AG08395 (cell line): ENCODE measurements at regions not wholly inside any gene's neighbourhood (a gene's known extent, or its start where the extent isn't known, plus 50 kb on each side); places are given as distances from the start of the nearest gene placed in this dataset.

ENCODE experiments used
- DNase-seq: peaks from one replicate; pipeline ENCODE4 v3.0.0; 2012; ENCODE audit warnings: mixed read lengths, low spot score

DNA sequence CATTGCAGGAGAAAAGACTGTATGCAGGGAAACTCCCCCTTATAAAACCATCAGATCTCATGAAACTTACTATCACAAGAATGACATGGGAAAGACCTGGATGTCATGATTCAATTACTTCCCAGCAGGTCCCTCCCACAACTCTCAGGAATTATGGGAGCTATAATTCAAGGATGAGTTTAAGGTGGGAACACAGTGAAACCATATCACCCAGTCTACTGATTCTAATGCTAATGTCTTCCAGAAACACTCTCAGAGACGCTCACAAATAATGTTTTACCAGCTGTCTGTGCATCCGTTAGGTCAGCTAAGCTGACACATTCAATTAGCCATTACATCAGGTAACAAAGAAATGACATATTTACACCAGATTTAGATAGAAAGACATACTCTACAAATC is 637.9 kb downstream of the NLGN4Y start:
- no peak for DNase-seq

DNA sequence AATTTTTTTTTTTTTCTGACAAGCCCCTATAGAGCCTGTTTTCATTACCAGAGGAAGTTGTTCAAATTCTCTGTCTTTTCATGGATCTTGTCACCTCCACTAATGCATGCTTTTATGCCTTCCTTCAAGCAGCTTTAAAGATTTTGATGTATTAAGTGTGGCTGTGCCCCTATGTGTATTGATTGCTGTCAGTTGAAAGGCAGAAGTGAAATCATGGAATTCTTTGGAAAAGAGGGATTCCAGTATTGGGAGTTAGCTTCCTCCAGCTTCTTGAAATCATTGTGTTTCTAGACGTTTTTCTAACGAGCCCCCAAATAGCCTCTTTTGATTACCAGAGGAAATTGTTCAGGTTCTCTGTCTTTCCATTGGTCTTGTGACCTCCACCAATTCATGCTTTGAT is 655.6 kb downstream of the NLGN4Y start:
- no peak for DNase-seq

DNA sequence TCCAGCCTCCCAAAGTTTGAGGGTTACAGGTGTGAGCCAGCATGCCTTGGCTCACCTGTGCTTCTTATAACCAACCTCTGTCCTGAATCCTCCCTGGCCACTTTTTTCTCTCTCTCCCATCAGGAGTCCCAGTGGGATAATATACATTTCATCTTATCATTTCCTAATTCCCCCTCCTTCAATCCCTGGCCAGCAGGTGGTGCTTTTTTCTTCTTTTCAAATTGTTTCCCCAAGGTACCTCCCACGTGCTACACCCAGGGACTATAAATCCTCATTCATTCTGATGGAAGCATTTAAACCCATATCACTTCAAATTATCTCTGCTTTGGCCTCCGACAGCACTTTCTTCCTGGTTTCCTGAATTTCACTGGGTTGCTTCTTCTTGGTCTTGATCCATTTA is 704.7 kb downstream of the NLGN4Y start:
- DNase-seq: no peak

DNA sequence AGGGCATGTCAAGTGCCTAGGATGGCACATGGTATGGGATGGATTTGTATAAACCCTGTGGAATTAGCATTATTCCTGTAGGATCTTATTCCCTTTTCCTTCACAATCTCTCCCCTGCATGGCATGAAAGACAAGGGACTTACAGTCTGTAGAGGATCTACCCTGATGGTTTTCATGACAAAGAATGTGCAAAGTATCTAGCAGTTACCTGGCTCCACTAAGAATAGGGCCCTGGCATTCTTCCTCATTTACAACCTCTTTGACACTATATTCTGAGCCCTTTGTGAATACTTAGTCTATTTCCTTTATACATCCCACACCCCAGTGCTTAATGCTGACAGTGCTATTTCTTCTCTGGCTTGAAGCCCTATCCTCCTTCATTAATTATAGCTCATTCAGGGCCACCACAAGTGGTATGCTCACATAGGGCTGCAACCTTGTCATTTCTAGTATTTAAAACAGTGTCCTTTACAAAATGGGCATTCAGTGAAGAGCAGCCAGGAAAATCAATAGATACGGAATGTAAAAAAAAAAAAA is 715.3 kb downstream of the NLGN4Y start:
- no peak for DNase-seq

DNA sequence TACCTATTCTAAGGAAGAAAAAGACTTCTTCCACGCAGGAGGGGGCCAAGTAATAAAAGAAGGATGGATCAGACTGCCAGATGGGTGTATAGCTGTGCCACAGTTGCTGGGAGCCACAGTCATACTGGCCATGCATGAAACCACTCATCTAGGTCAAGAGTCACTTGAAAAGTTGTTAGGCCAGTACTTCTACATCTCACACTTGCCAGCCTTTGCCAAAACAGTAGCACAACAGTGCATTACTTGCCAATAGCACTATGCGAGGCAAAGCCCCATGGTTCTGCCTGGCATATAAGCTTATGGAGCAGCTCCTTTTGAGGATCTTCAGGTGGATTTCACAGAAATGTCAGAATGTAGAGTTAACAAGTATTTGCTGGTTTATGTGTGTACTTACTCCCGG is 735.0 kb downstream of the NLGN4Y start:
- DNase-seq: no peak

DNA sequence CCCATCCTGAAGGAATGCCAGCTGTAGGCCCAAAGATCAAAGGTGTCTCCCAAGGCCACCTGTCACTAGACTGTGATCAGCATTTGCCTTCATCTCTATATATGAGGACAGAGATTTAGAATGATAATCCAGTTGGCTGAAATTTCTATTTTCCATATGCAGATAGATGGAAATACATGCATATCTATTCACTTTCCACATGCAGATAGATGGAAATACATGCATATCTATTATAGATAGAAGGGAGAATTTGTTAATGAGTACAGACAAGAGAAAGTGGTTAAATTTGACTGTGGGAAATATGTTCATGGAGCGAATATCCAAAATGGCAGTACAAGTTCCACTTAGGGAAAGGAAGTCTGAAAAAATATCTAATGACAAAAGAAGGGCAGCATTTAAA is 762.2 kb downstream of the NLGN4Y start:
- no peak for DNase-seq

DNA sequence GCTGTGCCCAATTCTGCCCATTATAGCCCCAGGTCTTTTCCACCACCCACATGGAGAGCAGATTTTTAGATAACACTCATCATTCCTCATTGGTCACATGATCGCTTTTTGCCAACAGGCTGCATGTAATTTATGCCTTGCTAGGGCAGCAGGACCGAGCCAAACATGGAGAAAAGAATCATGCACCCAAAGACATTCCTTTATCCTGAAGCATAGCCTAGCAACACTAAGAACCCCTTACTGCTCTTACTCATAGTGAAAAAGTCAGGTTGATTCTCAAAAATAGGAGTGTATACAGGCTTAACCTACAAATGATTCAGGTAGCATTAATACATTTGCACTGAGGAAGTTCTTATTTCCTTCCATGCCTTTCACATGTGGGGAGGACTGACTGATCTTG is 765.5 kb downstream of the NLGN4Y start:
- no peak for DNase-seq

DNA sequence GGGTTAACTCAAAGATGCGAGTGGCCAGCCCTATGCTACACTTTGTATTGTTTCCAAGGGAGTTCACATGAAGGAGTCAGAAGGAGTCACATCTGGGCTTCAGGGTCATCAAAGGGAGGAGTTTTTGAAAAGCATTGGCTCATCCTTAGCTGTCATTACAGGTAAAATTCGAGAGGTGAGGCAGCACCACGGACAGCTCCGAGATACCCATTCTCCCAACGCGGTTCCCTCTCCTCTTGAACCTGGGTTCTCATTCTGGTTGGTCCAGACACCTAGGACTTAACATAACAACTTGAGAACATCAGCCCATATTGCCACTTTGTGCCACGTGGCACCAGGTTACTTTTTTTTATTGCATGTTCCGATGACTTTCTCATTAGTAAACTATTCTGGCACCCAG is 768.6 kb downstream of the NLGN4Y start:
- DNase-seq: no peak

DNA sequence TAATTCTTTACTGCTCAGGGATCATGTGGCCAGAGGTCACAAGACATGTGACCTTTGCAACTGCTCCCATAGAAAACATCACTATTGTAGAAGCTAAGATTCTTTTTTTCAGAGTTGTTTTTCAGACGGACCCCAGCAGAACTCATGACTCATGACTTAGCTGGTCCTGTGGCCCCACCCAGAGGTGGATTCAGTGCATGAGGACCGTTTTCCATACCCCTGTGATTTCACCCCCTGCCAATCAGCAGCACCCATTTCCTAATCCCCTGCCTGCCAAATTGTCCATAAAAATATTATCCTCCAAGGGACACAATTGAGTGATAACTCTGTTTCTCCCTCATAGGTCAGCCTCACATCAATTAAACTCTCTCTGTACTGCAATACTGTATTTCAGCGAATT is 777.5 kb downstream of the NLGN4Y start:
- no peak for DNase-seq

DNA sequence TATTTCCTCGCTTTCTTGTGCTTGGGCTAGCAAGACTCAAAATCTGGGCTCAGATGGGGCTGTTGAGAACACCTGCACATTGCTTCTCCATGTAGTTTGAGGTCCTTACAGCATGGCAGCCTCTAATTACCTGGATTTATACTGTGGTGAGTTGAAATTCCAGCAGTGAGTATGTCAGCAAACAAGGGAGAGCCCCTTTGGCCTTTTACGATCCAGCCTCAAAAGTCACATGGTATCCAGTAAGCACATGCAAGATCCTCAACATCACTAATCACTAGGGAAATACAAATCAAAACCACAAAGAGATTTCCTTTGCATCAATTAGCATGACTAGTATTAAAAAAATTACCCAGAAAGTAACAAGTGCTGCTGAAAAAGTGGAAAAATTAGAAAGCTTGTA is 787.8 kb downstream of the NLGN4Y start:
- no peak for DNase-seq

DNA sequence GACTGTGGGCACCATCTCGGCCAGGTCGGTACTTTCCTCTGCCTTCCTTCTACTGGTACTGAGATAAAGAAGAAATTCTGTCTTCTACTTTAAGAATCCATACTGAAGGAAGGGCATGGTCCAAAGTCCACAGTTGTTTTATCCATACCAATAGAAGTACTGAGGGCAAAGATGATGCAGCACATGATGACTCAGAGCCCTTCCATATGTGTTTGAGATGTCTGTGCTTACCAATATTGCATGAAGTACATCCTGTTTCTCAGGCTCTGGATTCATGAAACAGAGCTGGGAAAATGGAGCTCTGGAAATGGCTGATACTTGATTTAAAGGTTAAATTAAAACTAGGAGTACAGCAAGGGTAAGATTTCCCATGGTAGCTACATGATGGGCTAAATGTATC is 799.9 kb downstream of the NLGN4Y start:
- DNase-seq: no peak

DNA sequence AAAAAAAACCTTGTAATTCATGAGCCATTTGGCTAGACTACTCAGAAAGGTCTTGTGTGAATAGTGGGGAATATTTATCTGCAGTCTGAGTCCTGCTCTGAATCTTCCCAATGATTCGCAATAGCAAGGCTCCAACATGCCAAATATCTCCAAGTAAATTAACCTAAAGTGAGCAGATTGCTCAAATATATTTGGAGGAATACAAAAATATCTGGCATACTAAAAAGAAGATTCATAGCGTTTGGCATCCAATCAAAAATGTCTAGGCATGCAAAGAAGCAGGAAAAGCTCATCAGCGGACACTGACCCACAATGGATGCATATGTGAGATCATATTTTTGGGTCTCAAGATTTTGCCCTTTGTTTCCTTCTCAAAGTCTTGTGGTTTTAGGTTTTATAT is 800.9 kb downstream of the NLGN4Y start:
- no peak for DNase-seq

DNA sequence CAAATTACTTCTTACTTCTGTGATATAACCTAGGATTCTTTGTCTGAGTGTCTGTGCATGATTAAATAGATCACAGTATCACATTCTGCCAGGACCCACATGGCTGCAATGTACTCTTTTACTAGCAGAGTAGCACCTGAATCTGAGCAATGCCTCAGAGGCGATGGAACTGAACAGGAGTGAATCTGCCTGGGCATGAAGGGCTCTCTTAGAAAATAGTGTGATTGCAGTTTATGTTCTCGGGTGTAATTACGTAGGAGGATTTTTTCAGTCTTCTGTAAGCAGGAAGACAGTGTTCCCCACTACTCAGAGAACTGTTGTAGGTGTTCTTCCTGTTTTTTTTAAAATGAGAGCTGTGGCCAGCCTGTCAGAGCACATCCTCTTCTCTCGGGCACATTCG is 802.3 kb downstream of the NLGN4Y start:
- DNase-seq: no peak

DNA sequence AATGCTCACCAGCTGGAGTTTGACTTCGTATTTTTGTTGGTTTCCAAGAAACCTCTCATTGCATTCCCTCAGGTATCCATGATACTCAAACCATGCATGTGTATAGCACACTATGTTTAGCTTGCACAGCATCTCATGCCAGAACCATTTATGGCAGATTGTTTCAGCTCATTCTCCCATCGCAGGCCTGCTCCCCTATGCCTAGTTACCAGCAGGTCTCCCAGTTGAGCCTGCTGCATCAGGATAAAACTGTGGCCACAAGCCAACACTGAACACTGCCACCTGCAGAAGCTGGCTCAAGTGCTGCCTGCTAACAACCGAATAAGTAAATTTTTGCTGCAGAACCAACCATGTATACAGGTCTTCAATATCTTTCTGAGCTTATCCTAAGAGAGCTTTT is 804.5 kb downstream of the NLGN4Y start:
- DNase-seq: no peak

DNA sequence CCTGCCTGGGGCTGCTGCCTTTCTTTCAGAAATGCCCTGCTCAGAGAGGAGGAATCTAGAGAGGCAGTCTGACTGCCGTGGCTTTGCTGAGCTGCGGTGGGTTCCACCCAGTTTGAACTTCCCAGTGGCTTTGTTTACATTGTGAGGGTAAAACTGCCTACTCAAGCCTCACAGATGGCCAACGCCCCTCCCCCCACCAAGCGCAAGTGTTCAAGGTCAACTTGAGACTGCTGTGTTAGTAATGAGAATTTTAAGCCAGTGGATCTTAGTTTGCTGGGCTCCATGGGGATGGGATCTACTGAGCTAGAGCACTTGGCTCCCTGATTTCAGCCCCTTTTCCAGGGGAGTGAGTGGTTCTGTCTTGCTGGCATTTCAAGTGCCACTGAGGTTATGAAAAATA is 819.2 kb downstream of the NLGN4Y start:
- no peak for DNase-seq

DNA sequence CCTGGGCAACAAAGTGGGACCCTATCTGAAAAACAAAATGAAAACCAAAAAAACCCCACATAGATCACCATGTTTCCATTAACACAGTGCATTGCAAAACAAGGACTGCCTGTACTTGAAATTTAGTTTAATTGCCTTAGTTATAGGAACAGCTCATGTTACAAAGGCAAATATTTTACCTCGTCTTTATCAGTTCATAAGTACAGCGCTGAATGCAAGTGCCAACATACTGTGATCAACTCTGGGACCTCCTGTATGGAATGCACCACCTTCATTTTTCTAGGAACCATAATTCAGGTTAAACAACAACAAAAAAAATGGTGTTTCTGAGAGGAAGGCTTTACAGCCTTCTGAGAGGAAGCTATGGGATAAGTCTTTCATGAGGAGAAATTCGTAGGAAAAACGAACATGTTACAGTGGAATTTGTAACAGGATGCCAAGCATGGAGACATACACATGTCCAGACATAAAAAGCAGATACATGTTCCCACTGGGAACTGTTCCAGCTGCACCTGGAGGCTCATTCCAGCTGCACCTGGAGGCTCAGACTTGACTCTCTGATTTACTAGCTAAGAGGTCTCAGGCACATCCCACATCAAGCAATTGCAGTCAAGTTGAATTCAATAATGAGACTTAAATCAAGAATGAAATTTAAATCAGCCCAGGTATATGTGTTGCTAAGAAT is 821.3 kb downstream of the NLGN4Y start:
- no peak for DNase-seq

DNA sequence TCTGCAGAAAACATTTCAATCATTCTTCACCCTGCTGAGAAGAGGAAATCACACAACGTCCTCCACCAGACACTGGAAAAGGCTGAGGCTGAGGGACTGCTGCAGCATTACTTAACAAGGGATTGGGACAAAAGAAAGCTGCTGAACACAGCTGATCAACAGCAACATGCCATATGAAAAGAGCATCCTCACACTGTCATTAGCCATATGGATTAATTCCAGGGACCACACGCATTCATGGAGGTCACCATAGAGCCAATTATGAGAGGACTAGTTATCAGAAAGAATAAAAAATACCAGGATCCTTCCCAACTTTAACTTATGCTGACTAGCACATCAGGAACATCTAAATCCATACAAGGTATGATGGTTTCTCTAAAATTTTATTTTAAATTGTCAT is 825.0 kb downstream of the NLGN4Y start:
- no peak for DNase-seq

DNA sequence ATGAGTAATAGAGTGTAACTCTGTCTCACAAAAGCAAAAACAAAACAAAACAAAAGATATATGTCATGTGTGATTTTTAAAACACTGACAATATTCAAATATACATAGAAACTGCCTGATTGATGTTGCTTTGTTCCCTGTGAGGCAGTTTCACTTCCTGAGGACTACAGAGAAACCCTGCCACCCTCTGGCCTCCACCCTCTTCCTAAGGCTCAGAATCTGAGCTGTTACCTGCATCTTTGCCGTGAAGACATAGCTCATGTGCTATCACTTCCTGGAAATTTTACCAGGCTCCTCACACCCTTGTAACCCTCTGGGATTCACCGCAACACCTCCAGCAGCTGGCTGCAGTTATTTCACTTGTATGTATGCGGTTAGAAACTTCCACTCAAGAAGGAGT is 831.0 kb downstream of the NLGN4Y start:
- DNase-seq: no peak

DNA sequence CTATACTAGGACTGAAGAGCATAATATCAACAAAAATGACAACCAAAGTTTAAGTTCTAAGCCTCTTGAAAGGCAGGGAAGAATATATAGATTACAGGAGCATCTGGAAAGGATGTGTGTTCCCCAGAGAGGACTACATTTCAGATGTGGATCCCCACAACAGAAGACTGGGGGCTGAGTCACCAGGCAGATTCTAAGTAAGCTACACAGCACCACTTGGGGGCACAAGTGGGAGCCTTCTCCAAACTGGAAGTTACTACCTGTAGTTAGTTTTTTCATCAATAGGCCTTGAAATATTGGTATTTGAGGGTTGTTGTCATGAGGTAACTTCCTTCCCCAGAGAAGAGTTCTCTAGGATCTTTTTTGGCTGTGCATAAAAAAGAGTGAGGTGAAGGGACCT is 836.1 kb downstream of the NLGN4Y start:
- DNase-seq: no peak

DNA sequence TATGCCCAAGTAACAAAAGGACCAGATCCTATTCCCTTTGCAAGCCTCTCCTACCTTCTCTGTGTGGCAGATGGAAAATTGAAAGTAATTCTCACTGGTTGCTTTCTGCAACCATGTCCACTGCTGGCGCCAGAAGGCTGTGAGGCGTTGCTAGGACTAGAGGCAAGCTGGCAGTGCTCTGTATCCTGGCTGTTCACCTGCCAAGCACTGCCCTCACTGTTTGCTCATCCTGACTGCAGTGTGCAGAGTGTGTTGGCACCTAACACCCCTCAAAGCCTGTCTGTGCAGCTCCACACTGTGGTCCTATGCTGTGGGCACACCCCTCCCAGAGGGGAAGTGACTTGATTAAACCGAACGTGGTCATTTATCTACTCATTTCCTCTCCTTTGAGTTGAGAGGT is 840.7 kb downstream of the NLGN4Y start:
- no peak for DNase-seq

DNA sequence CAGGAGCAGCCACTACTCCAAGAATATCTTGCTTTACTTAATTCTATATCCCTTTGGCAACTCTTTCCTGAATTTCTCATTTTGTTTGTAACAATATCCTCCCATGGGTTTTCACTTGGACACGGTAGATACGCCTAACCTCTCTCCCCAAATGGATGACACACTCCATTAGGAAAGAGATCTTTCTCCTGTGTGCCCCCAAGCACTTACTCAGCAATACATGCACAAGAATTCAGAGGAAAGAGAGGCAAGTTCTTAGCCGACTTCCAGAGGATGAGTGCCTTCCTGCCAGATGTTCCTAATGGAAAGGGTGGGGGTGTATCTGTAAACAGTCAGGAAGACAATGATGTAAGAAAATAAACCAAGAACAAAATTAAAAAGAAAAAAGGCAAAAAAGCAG is 844.5 kb downstream of the NLGN4Y start:
- DNase-seq: no peak

DNA sequence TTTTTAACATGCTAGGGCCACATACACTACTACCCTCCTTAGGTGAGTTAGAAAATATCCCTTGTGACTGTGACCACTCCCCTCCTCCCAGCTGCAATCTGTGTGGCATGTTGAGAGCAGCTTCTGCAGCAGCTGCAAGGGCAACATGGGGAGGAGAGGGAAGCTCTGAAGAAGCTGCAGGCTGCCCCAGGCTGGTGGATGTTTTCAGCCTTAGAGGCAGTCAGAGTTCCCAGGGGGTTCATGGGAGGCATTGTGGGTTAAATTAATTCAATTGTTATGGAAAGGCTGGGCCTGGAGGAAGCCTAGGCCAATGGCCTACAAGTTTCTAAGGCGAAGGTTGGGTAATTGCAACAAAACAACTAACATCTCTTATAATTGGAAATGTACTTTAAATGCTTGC is 860.8 kb downstream of the NLGN4Y start:
- no peak for DNase-seq

DNA sequence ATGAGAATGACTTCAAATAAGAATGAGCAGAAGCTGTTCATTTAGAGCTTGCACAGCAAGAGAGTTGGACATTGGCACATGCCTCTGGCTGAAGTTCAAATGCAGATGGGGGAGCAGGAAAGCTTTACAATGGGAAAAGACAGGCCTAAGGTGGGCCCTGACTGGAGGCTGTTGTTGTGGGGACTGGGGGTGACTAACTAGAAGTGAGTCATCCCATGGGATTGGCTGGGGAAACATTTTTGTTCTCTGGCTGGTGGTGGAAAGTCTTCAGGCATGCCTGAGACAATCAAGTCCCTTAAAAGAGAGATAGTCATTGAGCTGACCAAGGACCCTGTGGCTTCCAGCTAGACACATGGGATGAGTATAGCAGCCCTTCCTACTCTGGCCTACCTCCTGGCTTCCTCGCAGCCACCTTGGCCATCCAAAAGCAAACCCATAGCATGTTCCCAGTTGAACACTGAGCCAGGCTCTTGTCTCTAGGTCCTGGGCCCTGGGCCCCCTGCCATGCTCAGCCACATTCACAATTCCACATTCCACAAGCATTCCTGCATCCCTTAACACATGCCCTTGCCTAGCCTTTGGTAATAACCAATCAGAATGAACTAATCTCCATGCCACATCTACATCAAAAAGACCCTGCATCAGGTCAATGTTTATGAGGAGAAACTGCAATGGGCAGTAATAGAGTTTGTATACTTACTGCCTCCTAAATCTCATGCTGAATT is 873.4 kb downstream of the NLGN4Y start:
- no peak for DNase-seq

DNA sequence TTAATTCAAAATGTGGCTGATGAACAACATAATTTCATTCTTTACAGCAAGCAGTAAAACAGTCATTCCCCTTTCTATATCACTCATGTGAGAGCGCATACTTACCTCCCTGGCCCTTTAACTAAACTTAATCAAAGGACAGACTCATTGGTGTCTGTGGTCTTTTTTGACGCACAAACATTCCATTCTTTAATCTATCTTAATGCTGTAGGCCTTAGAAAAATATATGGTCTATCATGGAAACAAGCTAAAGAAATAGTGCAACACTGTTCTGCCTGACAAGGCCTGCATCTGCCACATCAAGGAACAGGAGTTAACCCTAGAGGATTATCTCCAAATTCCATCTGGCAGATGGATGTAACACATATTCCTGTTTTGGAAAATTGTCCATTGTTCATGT is 878.1 kb downstream of the NLGN4Y start:
- DNase-seq: no peak
